Colonic mucosa (tissue), 4 donors: ENCODE measurements at regions not wholly inside any gene's neighbourhood (a gene's known extent, or its start where the extent isn't known, plus 50 kb on each side); places are given as distances from the start of the nearest gene placed in this dataset.
A peak's percentile ranks its signal among the peaks of the same experiment; 100 is the strongest.

Source experiments
- DNase-seq: peaks from one replicate; pipeline ENCODE4 v3.0.0-alpha.2; 2020
- H3K27ac ChIP-seq: fragments of 200-600 bp; one replicate; pipeline ENCODE4 v1.8.0; 2021
- H3K27me3 ChIP-seq: fragments of 200-600 bp; one replicate; pipeline ENCODE4 v1.8.0; 2021
- H3K36me3 ChIP-seq: fragments of 200-600 bp; one replicate; pipeline ENCODE4 v1.8.0; 2021
- H3K4me1 ChIP-seq: fragments of 200-600 bp; one replicate; pipeline ENCODE4 v1.8.0; 2021; ENCODE audit warnings: mild to moderate bottlenecking
- H3K4me3 ChIP-seq: fragments of 200-600 bp; one replicate; pipeline ENCODE4 v1.8.0; 2021
- H3K9ac ChIP-seq, 2 donors: one replicate each; pipeline ENCODE4 v1.7.0; 2013; ENCODE audit warnings: control low read depth in 2 of 2, low read depth in 2 of 2, low read length in 2 of 2
- H3K9me3 ChIP-seq: fragments of 200-600 bp; one replicate; pipeline ENCODE4 v1.8.0; 2021
- CTCF ChIP-seq: fragments of 200-600 bp; IDR thresholded peaks from one replicate; pipeline ENCODE4 v1.8.0; 2022; ENCODE audit warnings: antibody characterized with exemption, mild to moderate bottlenecking
- intact Hi-C: fragments of 100-400 bp; cut with DNase I; formaldehyde crosslinking; loops from one replicate; pipeline ENCODE4 v1.14.1; 2022
- donor health status: healthy.
- donor health status: DM: no; HTN: no; CAD: no.
- donor health status: DM: no; HTN: no; CAD: no.

GRCh38 chr10:44792119-44792775 is 118.9 kb upstream of the TMEM72 start:
- H3K36me3 ChIP-seq, result no peaks in the 10 kb centered on the region
- intact Hi-C loops, result no loop called here
- no peaks in the 10 kb centered on the region for H3K27me3 ChIP-seq
- H3K9me3 ChIP-seq, result no peaks in the 10 kb centered on the region
- no peak for DNase-seq
- no peak overlapping the region for H3K9ac ChIP-seq
- H3K4me3 ChIP-seq, result no peak overlapping the region
- no peak for TF ChIP-seq CTCF
- no peak overlapping the region for H3K27ac ChIP-seq
- H3K4me1 ChIP-seq, result no peaks in the 10 kb centered on the region

- H3K4me3 ChIP-seq, result no peak overlapping the region
- H3K9me3 ChIP-seq, result no peaks in the 10 kb centered on the region
- H3K4me1 ChIP-seq, result no peaks in the 10 kb centered on the region
- H3K9ac ChIP-seq, result no peak overlapping the region
- H3K27ac ChIP-seq, result no peak overlapping the region
- H3K36me3 ChIP-seq, result no peaks in the 10 kb centered on the region
- H3K27me3 ChIP-seq, result no peaks in the 10 kb centered on the region
- TF ChIP-seq CTCF, result no peak
- DNase-seq, result no peak
- intact Hi-C loops, result no loop called here
Observed at GRCh38 chr10:44799966-44800365, 111.2 kb upstream of the TMEM72 start.

- TF ChIP-seq CTCF, result no peak
- Histone ChIP-seq H3K27ac (no peak overlapping the region), H3K36me3 (no peaks in the 10 kb centered on the region), H3K4me3 (no peak overlapping the region), H3K9ac (no peak overlapping the region), H3K27me3 (no peaks in the 10 kb centered on the region), H3K4me1 (no peaks in the 10 kb centered on the region), H3K9me3 (no peaks in the 10 kb centered on the region)
- DNase-seq, result peak; percentile 74
- intact Hi-C loops, result no loop called here
Observed at GRCh38 chr10:44801383-44802327, 109.5 kb upstream of the TMEM72 start.

- Histone ChIP-seq H3K9ac (no peak overlapping the region), H3K27ac (no peak overlapping the region), H3K4me3 (no peak overlapping the region), H3K27me3 (no peaks in the 10 kb centered on the region), H3K9me3 (no peaks in the 10 kb centered on the region), H3K4me1 (no peaks in the 10 kb centered on the region), H3K36me3 (no peaks in the 10 kb centered on the region)
- intact Hi-C loops, result no loop called here
- no peak for DNase-seq
- TF ChIP-seq CTCF, result no peak
Observed at GRCh38 chr10:44803862-44804261, 107.3 kb upstream of the TMEM72 start.

GRCh38 chr10:44804661-44805060 is 106.5 kb upstream of the TMEM72 start:
- no peak for TF ChIP-seq CTCF
- H3K9me3 ChIP-seq, result no peaks in the 10 kb centered on the region

More at GRCh38 chr10:44804661-44805060, 106.5 kb upstream of the TMEM72 start:
- Histone ChIP-seq H3K9ac (no peak overlapping the region), H3K27ac (no peak overlapping the region), H3K4me3 (no peak overlapping the region), H3K27me3 (no peaks in the 10 kb centered on the region), H3K4me1 (no peaks in the 10 kb centered on the region), H3K36me3 (no peaks in the 10 kb centered on the region)
- no peak for DNase-seq
- intact Hi-C loops, result no loop called here
